ENCODE measurements at regions not wholly inside any gene's neighbourhood (a gene's known extent, or its start where the extent isn't known, plus 50 kb on each side); places are given as distances from the start of the nearest gene placed in this dataset.
"Not testable (repeated sequence)": the region's sequence is repeated elsewhere in the genome, so short reads cannot be mapped to it uniquely, and the experiment has no call there.

- DNase-seq (ENCODE audit: low read depth in 2 of 2) = no peak
Measured at GRCh38 chr12:75760573-75761294, 249.3 kb upstream of the KRR1 start.

GRCh38 chr12:75759842-75760572 is 248.6 kb upstream of the KRR1 start:
- no peak for DNase-seq (ENCODE audit: low read depth in 2 of 2)

GRCh38 chr12:75759196-75759595 is 247.8 kb upstream of the KRR1 start:
- DNase-seq (ENCODE audit: low read depth in 2 of 2) = no peak

- DNase-seq (ENCODE audit: low read depth in 2 of 2) = no peak
Measured at GRCh38 chr12:75756771-75757170, 245.4 kb upstream of the KRR1 start.

GRCh38 chr12:75756111-75756510 is 244.7 kb upstream of the KRR1 start:
- DNase-seq (ENCODE audit: low read depth in 2 of 2) = no peak

- DNase-seq (ENCODE audit: low read depth in 2 of 2) = no peak
Measured at GRCh38 chr12:75754698-75755097, 243.3 kb upstream of the KRR1 start.

- DNase-seq (ENCODE audit: low read depth in 2 of 2) = no peak
Measured at GRCh38 chr12:75754141-75754540, 242.7 kb upstream of the KRR1 start.

GRCh38 chr12:75751769-75752471 is 240.5 kb upstream of the KRR1 start:
- DNase-seq (ENCODE audit: low read depth in 2 of 2) = no peak

- no peak for DNase-seq (ENCODE audit: low read depth in 2 of 2)
Measured at GRCh38 chr12:75750716-75751306, 239.4 kb upstream of the KRR1 start.

- not testable (repeated sequence) for DNase-seq (ENCODE audit: low read depth in 2 of 2)
Measured at GRCh38 chr12:75748990-75749389, 237.6 kb upstream of the KRR1 start.

GRCh38 chr12:75748136-75748535 is 236.7 kb upstream of the KRR1 start:
- DNase-seq (ENCODE audit: low read depth in 2 of 2) = no peak

GRCh38 chr12:75747572-75748021 is 236.2 kb upstream of the KRR1 start:
- DNase-seq (ENCODE audit: low read depth in 2 of 2) = no peak

- DNase-seq (ENCODE audit: low read depth in 2 of 2) = no peak
Measured at GRCh38 chr12:75746621-75747020, 235.2 kb upstream of the KRR1 start.

- no peak for DNase-seq (ENCODE audit: low read depth in 2 of 2)
Measured at GRCh38 chr12:75744607-75745256, 233.3 kb upstream of the KRR1 start.

- DNase-seq (ENCODE audit: low read depth in 2 of 2) = no peak
Measured at GRCh38 chr12:75742961-75743360, 231.6 kb upstream of the KRR1 start.

- no peak for DNase-seq (ENCODE audit: low read depth in 2 of 2)
Measured at GRCh38 chr12:75742048-75742447, 230.6 kb upstream of the KRR1 start.

- DNase-seq (ENCODE audit: low read depth in 2 of 2) = no peak
Measured at GRCh38 chr12:75739912-75740311, 228.5 kb upstream of the KRR1 start.

- not testable (repeated sequence) for DNase-seq (ENCODE audit: low read depth in 2 of 2)
Measured at GRCh38 chr12:75739098-75739497, 227.7 kb upstream of the KRR1 start.

GRCh38 chr12:75738486-75738885 is 227.1 kb upstream of the KRR1 start:
- DNase-seq (ENCODE audit: low read depth in 2 of 2) = peak; percentile 4 to 6

GRCh38 chr12:75735853-75736252 is 224.4 kb upstream of the KRR1 start:
- DNase-seq (ENCODE audit: low read depth in 2 of 2) = no peak

- no peak for DNase-seq (ENCODE audit: low read depth in 2 of 2)
Measured at GRCh38 chr12:75728826-75729225, 217.4 kb upstream of the KRR1 start.

GRCh38 chr12:75727577-75727976 is 216.2 kb upstream of the KRR1 start:
- DNase-seq (ENCODE audit: low read depth in 2 of 2) = no peak
